Pancreas (tissue), 10 donors: ENCODE measurements at regions not wholly inside any gene's neighbourhood (a gene's known extent, or its start where the extent isn't known, plus 50 kb on each side); places are given as distances from the start of the nearest gene placed in this dataset.

Experiments used
- ATAC-seq, 4 donors: fragments of 200-7000 bp; cut with Tn5 transposase; one replicate each; pipeline versions ENCODE4 v1.8.0 to v1.9.1; 2020; ENCODE audit warnings: mild to moderate bottlenecking in 4 of 4, moderate library complexity in 4 of 4
- DNase-seq, 6 donors: peaks; one replicate each; pipeline ENCODE4 v3.0.0-alpha.2; 2020
- FAIRE-seq: peaks from 2 replicates; lab custom pipeline; 2012; peaks lifted over from hg19 to GRCh38; lab: Jason Lieb, UNC
- H3K27ac ChIP-seq, 4 donors: fragments of 200-600 bp; sonication (generic); 1 replicate in 3 of 4; 2 replicates in 1 of 4; pipeline versions ENCODE4 v1.5.0 to v1.8.0; 2020
- H3K27me3 ChIP-seq, 4 donors: fragments of 200-600 bp; one replicate each; pipeline ENCODE4 v1.8.0; 2021
- H3K36me3 ChIP-seq, 3 donors: fragments of 200-600 bp; sonication (generic) in 1 of 3; one replicate each; pipeline versions ENCODE4 v1.5.0 to v1.8.0; 2020 to 2021
- H3K4me1 ChIP-seq, 3 donors: fragments of 200-600 bp; one replicate each; pipeline ENCODE4 v1.8.0; 2021
- H3K4me3 ChIP-seq, 4 donors: fragments of 200-600 bp; sonication (generic) in 2 of 4; one replicate each; pipeline versions ENCODE4 v1.5.0 to v1.8.0; 2020 to 2021
- H3K9me3 ChIP-seq, 4 donors: fragments of 200-600 bp; one replicate each; pipeline ENCODE4 v1.8.0; 2021
- CTCF ChIP-seq, 4 donors: fragments of 200-600 bp; sonication (generic) in 3 of 4; IDR thresholded peaks; one replicate each; pipeline versions ENCODE4 v1.5.0 to v1.8.0; 2021; ENCODE audit warnings: antibody characterized with exemption in 4 of 4
- WGBS, 2 donors: extraction: QIAGEN DNeasy Blood & Tissue Kit; methylation state at CpG; one replicate each; pipeline ENCODE4 v1.1.7; 2013; 5-methylcytosine and 5-hydroxymethylcytosine counted together
- intact Hi-C, 3 donors: fragments of 100-400 bp; cut with DNase I; formaldehyde crosslinking; loops; one replicate each; pipeline versions ENCODE4 v1.11.1 to v1.14.2; 2022
- donor health status: healthy with polysubstance abuse.
- donor health status: DM: no; HTN: no; CAD: no; lungs with moderate emphysema.
- donor health status: DM: no; HTN: no; CAD: no.
- donor health status: control.
- donor health status: control.
- donor health status: Bipolar disorder and iron deficiency.
- donor health status: DM: yes; HTN: yes; CAD: no.
- donor health status: DM: no; HTN: no; CAD: no.
- donor health status: DM: no; HTN: no; CAD: no.
- donor health status: DM: yes; HTN: yes; CAD: no.

- H3K4me1 ChIP-seq, result no peaks in the 10 kb centered on the region
- no peaks in the 10 kb centered on the region for H3K9me3 ChIP-seq
- FAIRE-seq (no peak), ATAC-seq (peak in 3 of 4 donors; percentile 4 to 20 (median 7)), DNase-seq (peak in 1 of 6 donors; percentile 33)
- TF ChIP-seq CTCF (IDR thresholded peaks at IDR 0.05), result no peak
- H3K4me3 ChIP-seq, result peak overlapping the region; percentile 61 to 95 (median 84)
- H3K27me3 ChIP-seq, result no peaks in the 10 kb centered on the region
- intact Hi-C loops, result no loop called here
- WGBS, 2 donors, result 3 to 7% methylated on average over 21 of the region's 21 CpGs
- H3K27ac ChIP-seq, result peak overlapping the region in 2 of 4 donors; percentile 83 to 87
- no peaks in the 10 kb centered on the region for H3K36me3 ChIP-seq
Observed at GRCh38 chr6:27178407-27178730, 69.1 kb upstream of the PRSS16 start.

GRCh38 chr6:27178860-27179259, 68.6 kb upstream of the PRSS16 start:
- intact Hi-C loops, result no loop called here
- DNase-seq, result no peak
- no peak for TF ChIP-seq CTCF (IDR thresholded peaks at IDR 0.05)
- WGBS, 2 donors, result 45 to 49% methylated on average over 15 of the region's 15 CpGs
- Histone ChIP-seq H3K27ac (no peak overlapping the region), H3K4me1 (no peaks in the 10 kb centered on the region), H3K9me3 (no peaks in the 10 kb centered on the region), H3K4me3 (peak overlapping the region in 2 of 4 donors; percentile 75 to 95), H3K27me3 (no peaks in the 10 kb centered on the region), H3K36me3 (no peaks in the 10 kb centered on the region)
- FAIRE-seq, result no peak
- ATAC-seq, result no peak

GRCh38 chr6:27183060-27183832, 64.3 kb upstream of the PRSS16 start:
- no peaks in the 10 kb centered on the region for H3K36me3 ChIP-seq
- H3K4me3 ChIP-seq, result no peak overlapping the region

GRCh38 chr6:27187231-27188060, 60.1 kb upstream of the PRSS16 start:
- ATAC-seq, result no peak
- Histone ChIP-seq H3K27me3 (no peaks in the 10 kb centered on the region), H3K4me1 (no peaks in the 10 kb centered on the region), H3K9me3 (no peaks in the 10 kb centered on the region), H3K36me3 (no peaks in the 10 kb centered on the region), H3K4me3 (peak overlapping the region; percentile 24 to 73 (median 51)), H3K27ac (peak overlapping the region in 2 of 4 donors; percentile 62 to 75)
- TF ChIP-seq CTCF (IDR thresholded peaks at IDR 0.05), result no peak
- WGBS, 2 donors, result 6 to 19% methylated on average over 13 of the region's 13 CpGs
- intact Hi-C loops, result loop anchor here in 2 of 3 donors (10.0 kb wide), 1 partner anchor 707 kb away; a partner anchor contains a TSS
- peak in 1 of 6 donors; percentile 15 for DNase-seq
- no peak for FAIRE-seq

More at GRCh38 chr6:27183060-27183832, 64.3 kb upstream of the PRSS16 start:
- DNase-seq (no peak), ATAC-seq (no peak), FAIRE-seq (no peak)
- TF ChIP-seq CTCF (IDR thresholded peaks at IDR 0.05), result no peak
- Histone ChIP-seq H3K27ac (no peak overlapping the region), H3K9me3 (no peaks in the 10 kb centered on the region), H3K27me3 (no peaks in the 10 kb centered on the region), H3K4me1 (no peaks in the 10 kb centered on the region)
- 67 to 70% methylated on average over 9 of the region's 9 CpGs for WGBS, 2 donors
- intact Hi-C loops, result loop anchor here in 2 of 3 donors (10.0 kb wide), 1 partner anchor 712 kb away; a partner anchor contains a TSS
